Liver (tissue), 8 donors: ENCODE measurements at regions not wholly inside any gene's neighbourhood (a gene's known extent, or its start where the extent isn't known, plus 50 kb on each side); places are given as distances from the start of the nearest gene placed in this dataset.

Experiments used
- DNase-seq: peaks from one replicate; pipeline ENCODE4 v3.0.0-alpha.2; 2017; ENCODE audit warnings: low spot score
- H3K27ac ChIP-seq, 2 donors: one replicate each; pipeline ENCODE4 v1.7.0; 2013; ENCODE audit warnings: inconsistent platforms in 2 of 2, low read length in 2 of 2, control low read depth in 1 of 2, low read depth in 1 of 2, mild to moderate bottlenecking in 1 of 2
- H3K27me3 ChIP-seq, 4 donors: one replicate each; pipeline versions ENCODE4 v1.6.1 to v1.7.0; 2013; ENCODE audit warnings: low read length in 3 of 4, inconsistent platforms in 1 of 4, mild to moderate bottlenecking in 1 of 4, moderate library complexity in 1 of 4; ENCODE audit not compliant: control insufficient read depth in 4 of 4, insufficient read depth in 4 of 4
- H3K36me3 ChIP-seq, 4 donors: one replicate each; pipeline versions ENCODE4 v1.6.1 to v1.7.0; 2013; ENCODE audit warnings: low read length in 3 of 4, mild to moderate bottlenecking in 3 of 4, low read depth in 1 of 4, moderate library complexity in 1 of 4; ENCODE audit not compliant: control insufficient read depth in 4 of 4, insufficient read depth in 3 of 4
- H3K4me1 ChIP-seq, 4 donors: one replicate each; pipeline versions ENCODE4 v1.6.1 to v1.7.0; 2013; ENCODE audit warnings: low read length in 3 of 4, mild to moderate bottlenecking in 3 of 4, moderate library complexity in 1 of 4; ENCODE audit not compliant: control insufficient read depth in 4 of 4, insufficient read depth in 4 of 4
- H3K4me3 ChIP-seq, 3 donors: one replicate each; pipeline versions ENCODE4 v1.6.1 to v1.7.0; 2013; ENCODE audit warnings: low read length in 3 of 3, control low read depth in 1 of 3, low read depth in 1 of 3, mild to moderate bottlenecking in 1 of 3
- H3K9ac ChIP-seq, 2 donors: one replicate each; pipeline ENCODE4 v1.7.0; 2013; ENCODE audit warnings: low read length in 2 of 2, mild to moderate bottlenecking in 2 of 2, moderate library complexity in 2 of 2, control low read depth in 1 of 2, low read depth in 1 of 2
- H3K9me3 ChIP-seq, 4 donors: one replicate each; pipeline versions ENCODE4 v1.6.1 to v1.7.0; 2013; ENCODE audit warnings: low read length in 3 of 4; ENCODE audit not compliant: control insufficient read depth in 4 of 4
- ATF3 ChIP-seq: IDR thresholded peaks from 2 replicates; pipeline ENCODE4 v1.6.1; 2016; ENCODE audit warnings: antibody characterized with exemption
- CTCF ChIP-seq: fragments of 150-350 bp; IDR thresholded peaks from 2 replicates; pipeline ENCODE4 v1.5.1; 2017; ENCODE audit warnings: improper control_type of control experiment, low read depth, low read length; ENCODE audit not compliant: missing input control
- EGR1 ChIP-seq, 2 donors: IDR thresholded peaks; 2 replicates each; pipeline ENCODE4 v1.6.1; 2016 to 2018; ENCODE audit warnings: antibody characterized with exemption in 2 of 2, low read depth in 2 of 2
- FOXA1 ChIP-seq: IDR thresholded peaks from 2 replicates; pipeline ENCODE4 v1.6.1; 2016; ENCODE audit warnings: antibody characterized with exemption
- GABPA ChIP-seq, 2 donors: IDR thresholded peaks in 1 of 2; conservative IDR thresholded peaks in 1 of 2; 2 replicates each; pipeline ENCODE4 v1.6.1; 2016; ENCODE audit warnings: antibody characterized with exemption in 2 of 2, mild to moderate bottlenecking in 1 of 2, moderate library complexity in 1 of 2
- HNF4A ChIP-seq, 2 donors: conservative IDR thresholded peaks; 2 replicates each; pipeline ENCODE4 v1.6.1; 2016; ENCODE audit warnings: antibody characterized with exemption in 2 of 2, mild to moderate bottlenecking in 2 of 2
- HNF4G ChIP-seq: IDR thresholded peaks from 2 replicates; pipeline ENCODE4 v1.6.1; 2016; ENCODE audit warnings: antibody characterized with exemption
- MAX ChIP-seq: IDR thresholded peaks from 2 replicates; pipeline ENCODE4 v1.6.1; 2016; ENCODE audit warnings: antibody characterized with exemption
- NR2F2 ChIP-seq: IDR thresholded peaks from 2 replicates; pipeline ENCODE4 v1.6.1; 2016; ENCODE audit warnings: antibody characterized with exemption
- RAD21 ChIP-seq, 2 donors: IDR thresholded peaks; 2 replicates each; pipeline ENCODE4 v1.6.1; 2016; ENCODE audit warnings: antibody characterized with exemption in 2 of 2, mild to moderate bottlenecking in 2 of 2
- REST ChIP-seq: IDR thresholded peaks from 2 replicates; pipeline ENCODE4 v1.6.1; 2016; ENCODE audit warnings: antibody characterized with exemption, mild to moderate bottlenecking
- RXRA ChIP-seq, 2 donors: IDR thresholded peaks; 2 replicates each; pipeline ENCODE4 v1.6.1; 2017 to 2018; ENCODE audit warnings: antibody characterized with exemption in 2 of 2, mild to moderate bottlenecking in 1 of 2
- SP1 ChIP-seq: IDR thresholded peaks from 2 replicates; pipeline ENCODE4 v1.6.1; 2018; ENCODE audit warnings: antibody characterized with exemption, mild to moderate bottlenecking
- ZBTB33 ChIP-seq: IDR thresholded peaks from 2 replicates; pipeline ENCODE4 v1.6.1; 2016; ENCODE audit warnings: antibody characterized with exemption
- WGBS: extraction: QIAGEN DNeasy Blood & Tissue Kit; methylation state at CpG from one replicate; pipeline ENCODE4 v1.1.7; 2013; 5-methylcytosine and 5-hydroxymethylcytosine counted together
- donor health status: healthy.
- donor health status: healthy.
- donor health status: healthy.
- donor health status: healthy.
- donor health status: healthy.

- no peak overlapping the region for H3K27ac ChIP-seq
- H3K27me3 ChIP-seq: no peaks in the 10 kb centered on the region
- TF ChIP-seq FOXA1: no peak
- no peak for TF ChIP-seq HNF4A (conservative IDR thresholded peaks at IDR 0.05)
- no peak for TF ChIP-seq ATF3
- no peak for TF ChIP-seq GABPA (IDR thresholded peaks at IDR 0.05 in 1 of 2, conservative IDR thresholded peaks at IDR 0.05 in 1 of 2)
- TF ChIP-seq ZBTB33: no peak
- TF ChIP-seq SP1: no peak
- no peak for TF ChIP-seq NR2F2
- TF ChIP-seq EGR1 (IDR thresholded peaks at IDR 0.05; ENCODE audit: low read depth in 2 of 2): no peak
- no peak for TF ChIP-seq HNF4G
- TF ChIP-seq RAD21 (IDR thresholded peaks at IDR 0.05): no peak
- DNase-seq: no peak
- H3K4me1 ChIP-seq: peaks cover 0 to 3% (median 0%) of the 10 kb centered on the region in 4 donors
- H3K4me3 ChIP-seq: no peak overlapping the region
- H3K9ac ChIP-seq: no peak overlapping the region
- peaks cover 0 to 4% (median 0%) of the 10 kb centered on the region in 4 donors for H3K9me3 ChIP-seq
- H3K36me3 ChIP-seq: no peaks in the 10 kb centered on the region
Measured at GRCh38 chr9:113748135-113748534, 128.0 kb upstream of the ZNF618 start.

- Histone ChIP-seq H3K9ac (no peak overlapping the region), H3K36me3 (no peaks in the 10 kb centered on the region), H3K4me3 (no peak overlapping the region), H3K27me3 (no peaks in the 10 kb centered on the region), H3K27ac (no peak overlapping the region), H3K9me3 (peaks cover 0 to 2% (median 0%) of the 10 kb centered on the region in 4 donors), H3K4me1 (peaks cover 0 to 12% (median 4%) of the 10 kb centered on the region in 4 donors)
- 49% methylated on average over 7 of the region's 7 CpGs for WGBS
- TF ChIP-seq RXRA (IDR thresholded peaks at IDR 0.05): peak in 1 of 2 donors; percentile 31
- TF ChIP-seq MAX: no peak
- no peak for TF ChIP-seq HNF4G
- TF ChIP-seq GABPA (IDR thresholded peaks at IDR 0.05 in 1 of 2, conservative IDR thresholded peaks at IDR 0.05 in 1 of 2): no peak
- no peak for TF ChIP-seq REST
- no peak for TF ChIP-seq EGR1 (IDR thresholded peaks at IDR 0.05; ENCODE audit: low read depth in 2 of 2)
- no peak for TF ChIP-seq CTCF
- no peak for TF ChIP-seq SP1
- no peak for DNase-seq
Measured at GRCh38 chr9:113753398-113754119, 122.5 kb upstream of the ZNF618 start.
